ENCODE measurements at regions not wholly inside any gene's neighbourhood (a gene's known extent, or its start where the extent isn't known, plus 50 kb on each side); places are given as distances from the start of the nearest gene placed in this dataset.

DNA sequence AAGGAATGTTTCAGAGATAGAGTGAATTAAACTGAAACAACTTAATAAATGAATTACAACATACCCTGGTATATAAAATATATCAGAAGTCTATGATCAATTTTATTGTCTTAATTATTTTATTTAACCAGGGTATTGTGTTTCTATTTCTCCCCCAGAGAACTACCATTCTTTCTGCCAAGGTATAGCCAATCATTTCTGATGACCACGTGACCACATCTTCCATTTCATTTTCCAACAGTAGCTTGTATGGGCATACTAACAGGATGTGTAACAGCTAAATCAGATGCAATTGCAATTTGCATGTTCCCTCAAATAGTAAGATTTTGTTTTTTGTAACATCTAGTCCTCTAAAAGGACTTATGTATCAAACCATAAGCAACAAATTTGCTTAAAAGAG lies 123.9 kb upstream of the COL1A2 start:
- no peak for DNase-seq (ENCODE audit: low read depth)

DNA sequence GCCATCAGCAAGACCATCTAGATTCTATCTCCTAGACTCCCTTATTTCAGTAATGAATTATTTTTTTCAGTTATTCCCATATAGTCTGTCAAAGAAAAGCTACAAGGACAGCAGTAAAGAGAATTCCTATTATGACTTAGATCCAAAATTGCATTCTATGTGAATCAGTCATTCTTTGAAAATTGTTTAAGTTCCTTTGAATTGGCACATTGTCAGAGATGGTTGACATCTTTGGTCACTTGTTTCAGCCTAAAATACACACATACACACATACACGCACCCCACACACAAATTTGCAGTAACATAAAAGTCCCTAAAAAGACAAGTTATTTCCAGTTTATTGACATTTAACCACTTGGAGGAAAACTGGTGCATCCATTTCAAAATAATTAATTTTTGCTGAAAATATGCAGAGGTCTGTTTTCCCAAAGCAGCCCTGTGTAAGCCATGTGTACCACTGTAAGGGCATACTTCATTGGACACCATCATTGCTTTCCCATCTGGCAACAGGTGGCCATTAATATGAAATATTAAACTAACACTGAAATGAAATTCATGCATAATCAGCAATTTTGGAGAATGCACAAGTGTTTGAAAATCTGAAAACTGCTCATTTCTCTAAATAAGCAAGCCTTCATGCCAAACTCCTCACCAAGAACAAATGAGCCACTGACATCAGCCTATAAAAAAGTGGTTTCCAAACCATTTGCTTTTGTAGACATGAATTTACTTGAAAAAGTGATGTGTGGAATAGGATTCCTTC lies 121.7 kb upstream of the COL1A2 start:
- DNase-seq (ENCODE audit: low read depth): no peak

DNA sequence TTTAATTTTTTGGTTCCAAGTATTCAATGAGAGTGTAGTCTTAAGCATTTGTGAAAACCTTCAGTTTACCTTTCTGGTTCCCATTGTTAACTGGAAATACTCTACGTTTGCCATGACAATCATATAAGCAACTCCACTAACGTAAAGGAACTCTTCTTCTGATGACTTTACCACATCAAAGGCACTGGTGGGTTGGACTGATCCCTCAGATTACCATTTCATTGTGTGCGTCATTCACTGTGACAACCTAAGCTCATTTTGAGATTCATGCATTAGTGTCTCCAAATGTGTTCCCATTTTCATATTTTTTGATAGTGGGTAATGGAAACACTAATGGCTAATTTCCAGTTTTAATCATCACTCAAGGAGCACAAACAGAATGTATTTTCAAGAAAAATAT lies 119.9 kb upstream of the COL1A2 start:
- no peak for DNase-seq (ENCODE audit: low read depth)

DNA sequence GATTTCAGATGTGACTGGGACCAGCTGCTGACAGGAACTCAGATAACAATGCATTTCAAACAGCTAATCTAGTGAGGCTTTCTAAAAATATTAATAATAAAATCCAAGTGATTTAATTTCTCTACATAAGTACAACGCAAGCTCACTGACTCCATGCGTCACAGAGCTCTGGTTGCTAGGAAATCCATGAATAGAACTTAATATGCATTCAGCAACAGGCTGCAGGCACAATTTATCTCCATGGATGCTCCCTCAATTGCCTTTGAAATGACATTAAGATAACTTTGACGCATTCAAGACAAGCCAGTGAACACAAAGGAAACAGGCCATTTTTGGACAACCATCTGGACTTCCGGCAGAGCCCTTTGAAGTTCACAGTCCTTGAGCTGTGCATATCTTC lies 118.7 kb upstream of the COL1A2 start:
- DNase-seq (ENCODE audit: low read depth): no peak

DNA sequence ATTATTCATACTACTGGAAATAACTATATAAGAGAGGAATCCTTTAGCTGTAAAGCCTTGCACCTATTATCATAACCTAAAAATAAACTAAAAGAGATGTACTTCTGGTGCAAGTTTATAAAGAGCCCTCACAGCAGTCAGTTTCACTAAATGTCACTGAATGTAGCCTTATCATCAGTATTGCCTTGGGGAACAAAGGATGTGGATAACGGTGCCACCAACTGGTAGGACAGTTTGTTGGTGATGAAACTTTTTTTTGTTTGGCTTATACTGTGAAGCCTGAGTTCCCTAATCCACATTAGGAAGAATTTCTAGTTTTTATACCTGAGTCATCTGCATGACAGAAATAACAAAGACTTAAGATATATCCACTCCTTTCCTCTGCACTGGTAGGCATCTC lies 117.9 kb upstream of the COL1A2 start:
- peak; percentile 49 for DNase-seq (ENCODE audit: low read depth)

DNA sequence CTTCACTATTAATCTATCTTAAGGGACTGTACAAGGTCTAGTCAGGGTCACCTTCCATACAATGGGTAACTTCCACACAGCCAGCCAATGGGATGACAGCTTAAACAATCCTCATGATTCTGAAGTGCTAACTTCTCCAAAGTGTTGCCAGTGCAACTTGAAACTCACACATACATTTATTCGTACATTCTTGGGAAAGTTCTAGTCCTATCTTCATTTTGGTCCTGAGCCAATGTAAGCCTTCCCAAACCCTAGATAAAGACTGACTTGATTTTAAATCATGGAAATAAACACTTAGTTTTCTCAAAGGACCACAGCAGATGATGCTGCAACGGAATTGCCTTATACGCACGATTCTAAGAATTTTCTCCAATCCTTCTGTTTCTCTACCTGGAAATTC lies 117.5 kb upstream of the COL1A2 start:
- no peak for DNase-seq (ENCODE audit: low read depth)

DNA sequence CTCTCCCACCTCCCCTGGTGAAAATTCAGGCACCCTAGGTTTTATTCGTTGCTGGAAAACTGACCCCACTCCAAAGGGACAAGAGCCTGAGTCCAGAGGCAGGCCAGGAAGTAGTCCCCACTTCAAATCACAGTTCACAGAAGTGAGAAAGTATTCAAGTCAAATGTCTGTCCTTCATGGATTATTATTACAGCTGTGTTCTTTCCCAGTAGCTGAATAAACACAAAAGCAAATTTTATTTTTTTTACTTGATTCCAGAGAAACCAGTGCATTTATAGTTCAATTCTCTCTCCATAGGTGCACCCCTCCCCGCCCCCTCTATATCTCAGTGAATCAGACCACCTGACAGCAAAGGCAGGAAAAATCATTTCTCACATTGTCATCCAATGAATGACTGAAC lies 113.8 kb upstream of the COL1A2 start:
- DNase-seq (ENCODE audit: low read depth): no peak

DNA sequence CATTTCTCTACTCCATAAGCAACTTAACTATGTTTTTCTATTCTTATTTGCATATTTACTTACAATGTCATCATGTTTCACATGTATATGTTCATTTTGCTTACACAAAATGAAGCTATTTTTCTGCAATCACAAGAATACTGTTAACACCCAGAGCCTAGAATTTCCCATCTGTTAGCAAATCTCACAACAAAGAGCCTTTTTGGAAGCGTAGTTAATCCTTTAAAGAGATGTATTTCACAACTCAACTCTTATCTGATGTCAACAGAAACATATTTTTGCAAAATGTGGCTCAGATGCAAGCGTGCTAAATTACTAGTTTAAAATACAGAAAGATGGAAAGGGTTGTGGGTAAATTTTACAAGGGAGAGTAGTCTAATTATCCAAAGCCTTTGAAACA lies 110.6 kb upstream of the COL1A2 start:
- no peak for DNase-seq (ENCODE audit: low read depth)

DNA sequence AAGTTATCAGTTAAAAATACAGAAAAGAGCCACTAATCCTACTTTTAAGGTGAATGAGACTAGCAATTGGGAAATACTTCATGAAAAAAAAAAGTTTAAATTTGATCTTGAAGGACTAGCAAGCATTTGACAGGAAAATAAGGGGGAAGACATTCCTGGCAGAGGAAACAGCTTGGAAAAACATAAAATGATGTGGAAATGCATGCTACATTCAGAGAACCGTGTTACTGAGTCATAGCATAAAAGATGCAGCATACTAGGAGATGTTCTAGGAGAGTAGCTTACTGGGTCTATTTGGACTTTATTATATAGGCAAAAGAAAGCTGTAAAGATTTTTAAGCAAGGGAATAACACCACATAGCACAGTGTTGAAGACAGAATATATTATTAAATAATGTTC lies 108.6 kb upstream of the COL1A2 start:
- no peak for DNase-seq (ENCODE audit: low read depth)

DNA sequence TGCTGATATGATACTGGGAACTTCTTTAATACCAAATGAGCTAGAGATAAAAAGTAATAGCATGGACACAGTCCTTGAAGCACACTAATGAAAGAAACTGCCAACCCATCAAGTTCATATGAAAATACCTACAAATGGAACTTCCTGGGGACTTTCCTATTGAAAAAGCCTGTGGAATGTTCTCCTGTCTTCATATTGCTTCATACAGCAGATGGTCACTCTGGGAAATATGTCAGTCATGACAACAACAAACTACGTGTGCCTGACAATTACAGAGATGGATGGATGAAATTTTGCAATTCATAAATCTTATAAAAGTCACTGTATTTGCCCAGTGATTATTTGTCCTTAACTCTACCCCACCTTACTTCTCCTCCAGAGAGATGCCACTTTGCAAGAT lies 106.6 kb upstream of the COL1A2 start:
- DNase-seq (ENCODE audit: low read depth): no peak

DNA sequence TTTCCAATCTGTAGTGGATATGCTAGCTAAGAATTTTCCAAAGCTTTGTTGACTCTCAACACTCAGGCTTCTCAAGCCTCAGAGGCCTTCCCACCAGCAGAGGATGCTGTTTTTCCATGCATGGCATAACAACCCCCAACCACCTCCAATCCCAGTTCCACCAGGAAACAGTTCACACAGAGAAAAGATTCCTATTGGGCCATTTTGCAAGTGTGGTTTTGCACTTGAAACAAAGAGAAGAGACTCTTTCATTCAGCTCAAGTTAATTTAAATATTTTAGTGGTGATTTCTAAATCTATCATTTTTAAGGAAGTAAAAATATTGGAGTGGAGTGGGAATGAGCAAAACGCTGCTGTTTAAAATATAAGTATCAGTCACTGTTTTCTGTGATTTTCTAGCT lies 105.6 kb upstream of the COL1A2 start:
- peak; percentile 77 for DNase-seq (ENCODE audit: low read depth)

DNA sequence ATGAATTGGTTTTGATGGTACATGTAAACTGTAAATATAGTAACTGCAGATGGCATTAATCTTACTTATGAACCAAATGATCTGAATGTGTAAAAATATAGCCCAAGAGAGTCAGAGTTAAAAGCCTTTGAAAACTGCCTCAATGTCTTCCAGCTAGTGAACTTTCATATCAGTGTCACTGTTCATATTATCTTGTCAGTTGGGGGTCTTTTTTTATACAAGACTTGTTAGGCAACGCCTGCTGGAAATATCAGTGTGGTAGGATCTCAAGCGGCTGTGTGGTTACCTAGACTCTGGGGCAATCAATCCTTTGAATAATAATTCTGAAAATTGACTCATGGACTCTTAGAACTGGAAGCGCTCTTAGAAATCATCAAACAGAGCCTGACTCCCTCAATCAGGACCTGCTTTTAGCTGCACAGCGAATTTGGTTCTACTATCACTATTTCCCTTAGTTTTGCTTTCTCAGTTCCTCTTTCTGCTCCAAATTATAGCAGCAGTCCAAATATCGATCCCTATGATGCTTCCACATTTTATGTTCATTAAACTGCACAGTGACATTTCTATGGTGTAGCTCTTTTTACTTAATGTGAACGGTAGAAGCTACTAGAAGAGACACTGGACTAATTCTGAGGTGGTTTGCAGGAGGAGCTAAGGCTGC lies 100.1 kb upstream of the COL1A2 start:
- DNase-seq (ENCODE audit: low read depth): no peak

DNA sequence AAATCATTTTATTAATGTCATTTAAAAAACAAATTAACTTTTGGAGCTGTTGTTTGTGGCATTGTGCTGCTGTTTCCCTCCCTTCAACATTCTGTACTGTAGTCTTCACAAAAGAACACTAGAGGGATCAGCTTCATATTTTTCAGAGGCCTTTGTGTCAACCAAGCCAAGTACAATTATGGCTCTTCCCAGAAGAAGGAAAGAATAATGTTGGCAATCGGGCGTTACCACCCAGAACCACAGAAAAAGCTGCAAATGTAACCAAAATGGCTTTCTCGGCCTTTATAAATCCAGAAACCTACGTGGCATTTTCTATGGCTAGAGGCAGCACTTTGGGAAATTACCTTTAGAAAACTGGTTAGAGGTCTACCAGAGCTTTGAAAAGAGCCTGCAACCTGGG lies 98.8 kb upstream of the COL1A2 start:
- DNase-seq (ENCODE audit: low read depth): peak; percentile 64

DNA sequence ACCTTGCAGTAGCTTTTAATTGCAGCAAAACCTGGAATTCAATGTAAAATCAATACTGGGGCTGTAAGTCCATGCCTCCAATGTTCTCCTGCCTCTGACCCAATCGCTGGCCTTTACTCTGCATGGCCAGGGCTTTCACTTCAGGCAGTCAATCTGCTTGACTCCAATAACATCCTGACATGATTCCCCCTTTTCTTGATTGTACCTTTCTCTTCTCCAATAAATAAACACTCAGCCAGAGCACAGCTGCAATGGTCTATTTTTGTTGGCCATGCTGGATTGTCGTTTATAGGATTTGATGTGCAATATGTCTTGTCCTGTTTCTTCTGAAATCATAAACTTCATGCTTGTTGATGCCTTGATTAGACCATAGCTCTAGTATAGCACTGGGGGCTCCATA lies 97.8 kb upstream of the COL1A2 start:
- DNase-seq (ENCODE audit: low read depth): no peak

DNA sequence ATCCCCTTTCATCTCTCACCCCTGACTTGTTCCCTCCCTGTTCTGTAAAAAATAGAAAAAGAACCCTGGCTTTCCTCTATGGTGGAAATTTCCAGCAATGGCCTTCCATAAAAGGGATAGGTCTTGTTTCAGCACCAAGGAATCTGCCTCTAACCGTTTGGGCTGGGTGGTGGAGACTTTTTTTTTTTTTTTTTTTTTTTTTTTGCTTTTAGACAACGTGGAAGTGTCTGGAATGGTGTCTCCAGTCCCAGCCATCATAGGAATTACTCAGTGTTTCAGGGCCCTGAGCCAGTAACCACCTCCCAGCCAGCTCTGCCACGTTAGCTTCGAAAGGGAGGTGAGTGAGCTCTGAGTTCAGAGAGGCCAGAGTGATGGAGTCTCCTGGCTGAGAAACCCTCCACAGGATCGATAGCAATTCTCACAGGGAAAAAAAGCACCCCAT lies 97.3 kb upstream of the COL1A2 start:
- peak; percentile 89 for DNase-seq (ENCODE audit: low read depth)

DNA sequence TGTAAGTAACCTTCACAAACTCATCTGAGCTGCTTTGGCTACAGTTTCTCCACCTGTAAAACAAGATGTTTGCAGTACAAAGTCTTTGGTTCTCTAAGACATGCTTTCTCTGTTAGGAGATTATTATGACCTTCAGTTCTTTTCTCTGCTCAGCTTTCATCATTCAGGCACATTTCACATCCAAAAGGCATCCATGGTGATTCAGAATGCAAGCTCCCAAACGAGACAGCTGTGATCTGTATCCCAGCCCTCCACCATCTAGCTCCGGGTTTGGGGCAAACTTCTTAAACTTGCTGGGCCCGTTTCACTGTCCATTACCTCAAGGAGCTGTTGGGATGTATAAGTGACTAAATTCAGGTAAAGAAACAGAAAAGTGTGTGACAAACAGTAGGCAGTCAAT lies 95.8 kb upstream of the COL1A2 start:
- no peak for DNase-seq (ENCODE audit: low read depth)

DNA sequence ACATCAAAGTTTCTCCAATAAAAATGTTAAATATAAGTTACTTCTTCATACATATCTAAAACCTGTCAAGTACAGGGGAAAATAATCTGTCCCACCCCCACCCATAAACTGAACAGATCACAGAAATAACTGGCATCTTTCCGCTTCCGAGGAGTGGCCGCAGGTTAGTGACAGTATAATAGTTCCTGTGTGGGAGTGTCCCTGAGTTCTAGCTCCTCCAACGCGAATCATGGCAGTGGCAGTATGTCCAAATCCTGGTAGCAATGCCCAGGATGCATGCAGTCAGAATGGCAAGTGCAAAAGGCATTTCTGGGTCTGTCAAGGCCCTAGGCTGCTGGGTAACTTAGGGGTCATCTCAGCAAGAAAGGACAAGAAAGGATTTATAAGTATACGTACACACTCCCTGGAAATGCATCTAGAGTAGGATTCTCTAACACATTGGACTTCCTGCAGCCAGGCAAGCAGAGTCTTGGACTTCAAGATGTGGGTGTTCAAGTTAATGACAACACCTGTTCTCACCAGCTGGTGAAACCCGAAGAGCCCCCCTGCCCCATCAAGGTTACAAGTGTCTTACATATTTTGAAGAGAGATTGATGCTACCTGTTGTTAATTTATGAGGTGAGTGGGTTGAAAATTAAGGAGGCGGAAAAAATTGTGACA lies 94.4 kb upstream of the COL1A2 start:
- DNase-seq (ENCODE audit: low read depth): peak; percentile 13

DNA sequence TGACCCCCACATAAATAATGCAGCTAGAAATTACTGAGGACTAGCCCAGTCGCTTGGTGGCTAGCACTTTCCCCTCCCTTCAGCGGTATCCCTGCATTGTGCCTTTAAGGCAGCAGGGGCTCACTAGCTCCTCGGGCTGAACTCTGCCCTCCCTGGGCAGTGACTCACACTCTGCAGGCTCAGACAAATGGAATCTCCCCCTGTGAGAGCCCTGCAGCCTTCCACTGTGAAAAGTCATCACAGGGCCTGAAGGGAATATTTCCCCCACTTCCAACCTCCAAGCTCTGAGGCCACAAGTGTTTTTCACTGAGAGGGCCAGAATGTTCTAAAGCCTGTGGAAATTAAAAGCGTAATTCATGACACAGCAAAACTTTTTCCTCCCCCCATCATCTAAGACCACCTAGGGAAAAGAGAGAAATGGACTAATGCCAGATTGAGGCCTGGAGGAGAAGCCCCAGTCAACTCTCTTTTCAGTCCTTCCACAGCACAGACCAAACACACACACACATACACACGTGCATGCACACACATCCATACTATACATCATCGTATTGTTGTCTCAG lies 93.6 kb upstream of the COL1A2 start:
- peak; percentile 94 for DNase-seq (ENCODE audit: low read depth)

DNA sequence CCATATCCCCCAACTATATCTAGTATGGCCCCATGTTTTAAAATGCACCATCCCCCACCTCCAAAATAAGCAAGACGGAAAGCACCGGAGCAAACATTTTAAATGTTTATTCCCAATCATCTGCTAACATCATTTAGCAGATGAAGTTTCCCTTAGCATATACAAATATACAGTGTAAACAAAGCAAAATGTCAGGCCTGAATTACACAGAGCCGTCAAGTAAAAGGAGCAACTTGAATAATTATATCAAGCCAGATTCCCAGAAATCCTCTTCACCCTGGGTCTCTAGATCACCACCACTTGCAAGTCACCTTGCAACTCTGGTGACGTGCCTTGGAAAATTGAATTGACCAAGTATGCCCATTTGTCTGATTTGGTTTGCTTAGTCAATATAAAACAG lies 91.6 kb upstream of the COL1A2 start:
- no peak for DNase-seq (ENCODE audit: low read depth)

DNA sequence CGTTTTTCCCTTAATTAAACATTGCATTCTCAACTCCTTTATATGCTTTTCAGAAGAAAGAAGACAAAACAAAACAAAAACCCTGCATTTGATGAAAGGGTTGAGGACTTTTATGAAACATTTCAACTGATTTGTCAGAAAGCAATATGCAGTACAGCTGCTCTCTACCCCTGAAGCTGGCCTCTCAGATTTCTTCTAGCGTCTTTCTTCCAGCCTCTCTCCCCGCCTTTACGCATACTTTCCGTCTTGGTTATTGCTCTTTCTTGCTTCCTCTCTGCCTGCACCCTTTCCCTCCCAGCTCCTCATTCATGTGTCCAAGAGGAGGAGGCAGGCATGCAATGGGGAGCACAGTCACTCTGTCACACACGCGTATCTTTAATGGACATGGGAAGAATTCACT lies 91.0 kb upstream of the COL1A2 start:
- DNase-seq (ENCODE audit: low read depth): no peak

DNA sequence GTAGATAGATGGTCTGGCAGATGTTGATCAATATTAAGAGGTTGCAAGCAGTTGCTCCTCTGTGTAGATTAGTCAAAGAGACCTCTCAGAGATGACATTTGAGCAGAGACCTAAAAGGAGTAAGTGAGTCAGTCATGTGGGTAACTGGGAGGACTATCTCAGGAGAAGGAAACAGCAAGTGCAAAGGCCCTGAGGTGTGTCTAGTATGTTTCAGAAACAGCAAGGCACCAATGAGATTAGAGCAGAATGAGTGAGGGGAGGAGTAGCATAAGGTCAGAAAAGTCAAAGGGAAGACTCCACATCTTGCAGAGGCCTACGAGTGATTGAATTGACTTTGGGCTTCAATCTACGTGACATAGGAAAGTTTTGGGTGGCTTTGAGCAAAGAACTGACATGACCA lies 89.8 kb upstream of the COL1A2 start:
- no peak for DNase-seq (ENCODE audit: low read depth)

DNA sequence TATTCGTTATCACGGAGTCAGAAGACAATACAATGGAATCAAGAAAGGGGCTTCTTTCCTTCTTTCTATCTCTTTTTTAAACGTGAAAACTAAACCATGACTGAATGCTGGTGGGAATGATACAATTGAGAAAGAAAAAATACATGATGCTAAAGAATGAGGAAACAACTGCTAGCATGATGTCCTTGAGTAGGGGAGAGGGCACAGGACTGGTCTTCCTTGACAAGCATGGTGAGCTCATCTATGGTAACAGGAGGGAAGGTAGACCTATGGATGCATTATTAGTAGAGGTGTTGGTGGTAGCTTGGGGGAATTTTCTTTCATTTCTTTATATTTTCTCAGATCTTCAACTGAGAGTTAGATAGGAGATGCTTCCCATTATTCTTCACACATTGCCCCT lies 88.9 kb upstream of the COL1A2 start:
- no peak for DNase-seq (ENCODE audit: low read depth)

Measured in HT1080 (cell line).